ENCODE measurements at regions not wholly inside any gene's neighbourhood (a gene's known extent, or its start where the extent isn't known, plus 50 kb on each side); places are given as distances from the start of the nearest gene placed in this dataset.

DNA sequence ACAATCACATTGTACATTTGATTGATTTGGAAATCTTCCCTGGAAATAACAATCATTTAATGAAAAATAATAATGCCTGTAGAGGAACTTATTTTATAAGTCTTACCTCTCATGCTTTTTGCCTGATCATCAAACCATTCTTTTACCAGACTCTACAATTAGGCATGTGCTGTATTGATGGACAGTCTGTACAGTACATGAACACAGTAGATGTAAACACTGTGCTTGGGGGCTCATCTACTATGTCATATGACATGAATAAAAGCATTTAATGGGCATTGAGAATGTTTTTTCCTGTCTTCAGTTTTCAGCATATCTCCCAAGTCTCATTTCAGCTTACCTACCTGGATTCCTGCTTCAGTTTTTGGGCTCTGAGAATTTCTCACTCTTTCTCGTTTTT is 1070.9 kb downstream of the STIM2 start:
- no peak for DNase-seq (ENCODE audit: low read depth)
- TF ChIP-seq, protein P1, sequence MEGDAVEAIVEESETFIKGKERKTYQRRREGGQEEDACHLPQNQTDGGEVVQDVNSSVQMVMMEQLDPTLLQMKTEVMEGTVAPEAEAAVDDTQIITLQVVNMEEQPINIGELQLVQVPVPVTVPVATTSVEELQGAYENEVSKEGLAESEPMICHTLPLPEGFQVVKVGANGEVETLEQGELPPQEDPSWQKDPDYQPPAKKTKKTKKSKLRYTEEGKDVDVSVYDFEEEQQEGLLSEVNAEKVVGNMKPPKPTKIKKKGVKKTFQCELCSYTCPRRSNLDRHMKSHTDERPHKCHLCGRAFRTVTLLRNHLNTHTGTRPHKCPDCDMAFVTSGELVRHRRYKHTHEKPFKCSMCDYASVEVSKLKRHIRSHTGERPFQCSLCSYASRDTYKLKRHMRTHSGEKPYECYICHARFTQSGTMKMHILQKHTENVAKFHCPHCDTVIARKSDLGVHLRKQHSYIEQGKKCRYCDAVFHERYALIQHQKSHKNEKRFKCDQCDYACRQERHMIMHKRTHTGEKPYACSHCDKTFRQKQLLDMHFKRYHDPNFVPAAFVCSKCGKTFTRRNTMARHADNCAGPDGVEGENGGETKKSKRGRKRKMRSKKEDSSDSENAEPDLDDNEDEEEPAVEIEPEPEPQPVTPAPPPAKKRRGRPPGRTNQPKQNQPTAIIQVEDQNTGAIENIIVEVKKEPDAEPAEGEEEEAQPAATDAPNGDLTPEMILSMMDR (conservative IDR thresholded peaks at IDR 0.05; ENCODE audit: low read depth, low read length) = no peak
- no peak overlapping the region for H3K4me3 ChIP-seq (ENCODE audit: low read depth, low read length)

DNA sequence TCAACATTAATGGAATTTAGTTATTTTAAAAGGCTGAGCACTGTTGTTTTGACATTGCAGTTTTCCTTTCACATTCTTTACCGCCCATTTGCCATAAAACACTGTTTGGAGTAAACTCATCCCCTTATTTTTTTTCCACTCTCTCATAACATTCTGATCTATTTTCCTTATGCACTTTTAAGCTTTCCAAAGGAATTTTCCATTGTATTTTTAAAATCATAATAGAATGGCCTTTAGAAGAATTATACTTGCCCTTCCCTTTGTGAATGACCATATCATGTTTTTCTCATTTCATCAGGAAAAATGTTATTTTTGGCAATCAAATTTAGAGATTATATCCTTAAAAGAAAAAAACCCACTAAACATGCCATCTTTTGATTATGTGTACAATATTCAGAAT is 1074.2 kb downstream of the STIM2 start:
- TF ChIP-seq, protein P1 (conservative IDR thresholded peaks at IDR 0.05; ENCODE audit: low read depth, low read length) = no peak
- no peak for DNase-seq (ENCODE audit: low read depth)
- H3K4me3 ChIP-seq (ENCODE audit: low read depth, low read length) = no peak overlapping the region

DNA sequence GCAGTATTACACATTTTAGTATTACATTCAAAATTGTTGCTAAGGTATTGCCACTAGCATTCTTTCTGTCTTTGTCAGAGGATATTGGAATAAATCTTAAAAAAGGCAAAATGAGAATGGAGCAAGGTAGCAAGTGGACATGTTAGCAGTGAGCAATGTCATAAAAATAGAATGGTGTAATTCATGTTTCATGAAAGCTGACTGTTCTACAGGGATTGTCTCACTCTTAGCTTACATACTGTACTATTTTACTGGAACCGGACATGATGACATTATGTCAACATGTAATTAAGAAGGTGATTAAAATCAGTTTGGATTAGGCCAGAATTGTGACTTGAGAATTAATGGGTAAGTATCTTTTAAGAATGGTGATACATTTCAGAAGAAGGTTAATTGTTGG is 1086.2 kb downstream of the STIM2 start:
- TF ChIP-seq, protein P1 (conservative IDR thresholded peaks at IDR 0.05; ENCODE audit: low read depth, low read length) = no peak
- DNase-seq (ENCODE audit: low read depth) = no peak
- H3K4me3 ChIP-seq (ENCODE audit: low read depth, low read length) = no peak overlapping the region

DNA sequence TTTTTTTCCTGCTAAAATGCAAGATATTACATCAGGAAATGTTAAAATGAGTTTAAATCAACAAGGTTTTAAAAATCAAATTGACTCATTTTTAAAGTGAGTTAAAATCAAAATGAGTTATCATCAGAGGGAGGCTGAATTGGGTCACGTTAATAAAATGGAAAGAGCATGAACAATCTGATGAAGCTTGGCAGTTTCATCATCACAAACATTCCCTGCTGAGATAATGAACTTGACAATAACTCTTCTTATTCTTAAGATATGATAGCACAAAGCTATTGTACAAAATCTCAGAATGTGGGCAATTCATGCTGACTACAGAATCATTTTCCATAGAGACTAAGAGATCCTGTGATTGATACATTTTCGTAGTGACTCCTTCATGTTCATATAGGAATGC is 1086.7 kb downstream of the STIM2 start:
- DNase-seq (ENCODE audit: low read depth) = no peak
- TF ChIP-seq, protein P1 (conservative IDR thresholded peaks at IDR 0.05; ENCODE audit: low read depth, low read length) = no peak
- H3K4me3 ChIP-seq (ENCODE audit: low read depth, low read length) = no peak overlapping the region

DNA sequence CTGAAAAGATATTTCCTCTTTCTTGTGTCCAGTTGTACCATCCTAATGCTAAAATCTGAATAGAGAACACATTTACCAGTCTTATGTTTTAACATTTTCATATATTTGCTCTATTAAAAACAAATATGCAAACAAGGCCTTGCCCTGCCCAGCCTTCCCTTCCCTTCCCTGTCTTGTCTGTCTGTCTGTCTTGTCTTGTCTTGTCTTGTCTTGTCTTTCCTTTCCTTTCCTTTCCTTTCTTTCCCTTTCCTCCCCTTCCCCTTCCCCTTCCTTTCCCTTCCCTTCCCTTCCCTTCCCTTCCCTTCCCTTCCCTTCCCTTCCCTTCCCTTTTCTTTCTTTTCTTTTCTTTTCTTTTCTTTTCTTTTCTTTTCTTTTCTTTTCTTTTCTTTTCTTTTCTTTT is 1103.5 kb downstream of the STIM2 start:
- H3K4me3 ChIP-seq (ENCODE audit: low read depth, low read length) = no peak overlapping the region
- no peak for DNase-seq (ENCODE audit: low read depth)
- TF ChIP-seq, protein P1 (conservative IDR thresholded peaks at IDR 0.05; ENCODE audit: low read depth, low read length) = no peak

DNA sequence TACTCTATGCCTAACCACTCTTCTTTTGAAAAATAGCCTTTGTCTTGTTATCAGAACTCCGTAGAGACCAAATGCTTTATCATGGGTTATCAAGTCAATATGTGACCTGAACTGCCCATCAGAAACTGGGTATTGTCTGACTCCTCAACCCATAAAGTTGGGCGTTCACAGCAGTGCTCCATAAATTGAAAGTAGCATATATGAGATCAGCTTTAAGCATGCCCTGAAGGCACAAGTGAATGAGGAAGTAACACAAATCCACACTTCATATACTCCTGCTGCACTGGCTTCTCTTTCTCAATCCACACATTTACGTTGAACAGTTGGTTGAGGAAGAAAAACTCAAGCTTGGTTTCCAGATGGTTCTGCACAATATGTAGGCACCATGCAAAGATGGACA is 1106.0 kb downstream of the STIM2 start:
- H3K4me3 ChIP-seq (ENCODE audit: low read depth, low read length) = no peak overlapping the region
- TF ChIP-seq, protein P1 (conservative IDR thresholded peaks at IDR 0.05; ENCODE audit: low read depth, low read length) = no peak
- DNase-seq (ENCODE audit: low read depth) = no peak

DNA sequence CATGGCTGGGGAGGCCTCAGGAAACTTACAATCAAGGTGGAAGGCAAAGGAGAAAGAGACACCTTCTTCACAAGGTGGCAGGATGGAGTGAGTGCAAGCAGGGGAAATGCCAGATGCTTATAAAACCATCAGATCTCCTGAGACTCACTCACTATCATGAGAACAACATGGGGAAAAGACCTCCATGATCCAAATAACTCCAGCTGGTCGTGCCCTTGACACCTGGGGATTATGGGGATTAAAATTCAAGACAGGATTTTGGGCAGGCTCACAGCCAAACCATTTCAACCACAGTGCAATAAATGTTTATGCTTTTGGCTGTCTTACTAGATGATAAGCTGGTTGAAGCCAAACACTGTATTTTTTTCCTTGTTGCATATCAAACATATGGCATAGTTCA is 1112.4 kb downstream of the STIM2 start:
- H3K4me3 ChIP-seq (ENCODE audit: low read depth, low read length) = no peak overlapping the region
- DNase-seq (ENCODE audit: low read depth) = no peak
- TF ChIP-seq, protein P1 (conservative IDR thresholded peaks at IDR 0.05; ENCODE audit: low read depth, low read length) = no peak
